AG04450 (cell line): ENCODE measurements at regions not wholly inside any gene's neighbourhood (a gene's known extent, or its start where the extent isn't known, plus 50 kb on each side); places are given as distances from the start of the nearest gene placed in this dataset.

Source experiments
- CTCF ChIA-PET: fragments of 300-600, 350-600 bp; formaldehyde crosslinking; extraction: SDS; loops from one replicate; lab custom pipeline; 2022; ENCODE audit warnings: antibody characterized with exemption, inconsistent platforms; lab: Charles Lee
- POLR2A ChIA-PET: fragments of 350-600 bp; formaldehyde crosslinking; extraction: SDS; loops from one replicate; lab custom pipeline; 2021; ENCODE audit warnings: antibody characterized with exemption, inconsistent platforms; lab: Yijun Ruan, JAX
- DNase-seq: peaks from one replicate; pipeline ENCODE4 v3.0.0-alpha.2; 2011; ENCODE audit warnings: low read depth, low spot score
- H3K27ac ChIP-seq: one replicate; pipeline ENCODE4 v1.5.1; 2012; ENCODE audit warnings: low read depth, low read length, control low read depth
- H3K27me3 ChIP-seq: one replicate; pipeline ENCODE4 v1.6.0; 2012; ENCODE audit warnings: low read length; ENCODE audit not compliant: control insufficient read depth, insufficient read depth
- H3K4me3 ChIP-seq: 2 replicates; pipeline ENCODE4 v1.5.1; 2011; ENCODE audit warnings: mild to moderate bottlenecking, low read depth, low read length, control low read depth
- H3K9me3 ChIP-seq: 2 replicates; pipeline ENCODE4 v1.5.1; 2012; ENCODE audit warnings: low read length; ENCODE audit not compliant: control insufficient read depth, insufficient read depth
- CTCF ChIP-seq: IDR thresholded peaks from 2 replicates; pipeline ENCODE4 v1.5.1; 2011; ENCODE audit warnings: low read depth, low read length, control low read depth, inconsistent platforms

GRCh38 chr3:146343551-146343950 lies 92.6 kb upstream of the PLSCR4 start:
- Histone ChIP-seq H3K27me3 (no peaks in the 10 kb centered on the region), H3K9me3 (no peaks in the 10 kb centered on the region), H3K4me3 (no peak overlapping the region), H3K27ac (no peak overlapping the region)
- no peak for TF ChIP-seq CTCF
- CTCF ChIA-PET, result interaction anchor here (0.9 to 1.9 kb wide), 3 partner anchors 16 to 250 kb away, joined by 3 to 7 read pairs (median 6); no protein-coding TSS in a partner anchor
- POLR2A ChIA-PET, result no interaction called here
- DNase-seq, result no peak

GRCh38 chr3:146342989-146343388 lies 92.1 kb upstream of the PLSCR4 start:
- no peaks in the 10 kb centered on the region for H3K9me3 ChIP-seq
- no peak for DNase-seq
- CTCF ChIA-PET, result interaction anchor here (0.9 to 1.9 kb wide), 3 partner anchors 16 to 251 kb away, joined by 3 to 7 read pairs (median 6); no protein-coding TSS in a partner anchor
- no peak overlapping the region for H3K4me3 ChIP-seq
- no peaks in the 10 kb centered on the region for H3K27me3 ChIP-seq
- POLR2A ChIA-PET, result no interaction called here
- no peak overlapping the region for H3K27ac ChIP-seq
- TF ChIP-seq CTCF, result no peak

DNA sequence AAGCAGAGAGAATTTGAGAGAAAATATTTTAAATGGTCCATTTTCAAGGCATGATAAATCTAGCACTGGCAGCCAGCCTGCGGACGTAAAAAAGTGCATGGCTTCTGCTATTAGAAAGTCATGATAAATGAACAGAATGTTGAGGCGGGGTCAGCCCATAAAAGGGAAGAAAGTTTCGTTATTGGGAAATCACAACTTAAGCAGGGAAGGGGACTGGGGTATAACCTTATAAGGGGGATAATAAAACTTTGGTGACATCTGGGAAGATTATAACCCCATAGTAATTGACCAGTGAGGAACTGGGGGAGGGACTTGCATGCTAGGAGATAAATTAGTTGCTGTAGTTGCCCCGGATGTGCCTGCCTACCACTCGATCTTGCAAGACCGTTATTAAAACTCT lies 88.4 kb upstream of the PLSCR4 start:
- ChIA-PET CTCF (no interaction called here), POLR2A (no interaction called here)
- no peaks in the 10 kb centered on the region for H3K27me3 ChIP-seq
- DNase-seq, result no peak
- no peak overlapping the region for H3K27ac ChIP-seq
- H3K9me3 ChIP-seq, result no peaks in the 10 kb centered on the region
- H3K4me3 ChIP-seq, result no peak overlapping the region
- TF ChIP-seq CTCF, result no peak

- CTCF ChIA-PET, result interaction anchor here (0.8 kb wide), 1 partner anchor 11 kb away, joined by 4 read pairs; no protein-coding TSS in a partner anchor
- TF ChIP-seq CTCF, result no peak
- Histone ChIP-seq H3K27me3 (no peaks in the 10 kb centered on the region), H3K27ac (no peak overlapping the region), H3K4me3 (no peak overlapping the region), H3K9me3 (peaks cover 3% of the 10 kb centered on the region; the same call in 1 of the 2 replicates)
- POLR2A ChIA-PET, result no interaction called here
- DNase-seq, result no peak
Measured at GRCh38 chr3:146337991-146338390, 87.1 kb upstream of the PLSCR4 start.

GRCh38 chr3:146335386-146335785 lies 84.5 kb upstream of the PLSCR4 start:
- TF ChIP-seq CTCF, result no peak
- H3K9me3 ChIP-seq, result peaks cover 3% of the 10 kb centered on the region; the same call in 1 of the 2 replicates
- no peak overlapping the region for H3K27ac ChIP-seq
- no peaks in the 10 kb centered on the region for H3K27me3 ChIP-seq
- no peak overlapping the region for H3K4me3 ChIP-seq
- CTCF ChIA-PET, result no interaction called here
- POLR2A ChIA-PET, result no interaction called here
- DNase-seq, result no peak
